H9 (cell line): ENCODE measurements at regions not wholly inside any gene's neighbourhood (a gene's known extent, or its start where the extent isn't known, plus 50 kb on each side); places are given as distances from the start of the nearest gene placed in this dataset.

Experiments
- DNase-seq: peaks from one replicate; pipeline ENCODE4 v3.0.0-alpha.2; 2017
- H2AFZ ChIP-seq: one replicate; pipeline ENCODE4 v1.6.1; 2013; ENCODE audit warnings: mild to moderate bottlenecking, low read length, control low read depth, moderate library complexity
- H2AK5ac ChIP-seq: 2 replicates; pipeline ENCODE4 v1.6.1; 2013; ENCODE audit warnings: low read length, control low read depth, mixed read lengths; ENCODE audit not compliant: insufficient read length
- H2BK120ac ChIP-seq: one replicate; pipeline ENCODE4 v1.6.1; 2013; ENCODE audit warnings: low read depth, mild to moderate bottlenecking, low read length, control low read depth, inconsistent platforms; ENCODE audit not compliant: poor library complexity, severe bottlenecking
- H2BK12ac ChIP-seq: 2 replicates; pipeline ENCODE4 v1.6.1; 2013; ENCODE audit warnings: low read length, control low read depth, mixed read lengths, low read depth; ENCODE audit not compliant: insufficient read length
- H2BK15ac ChIP-seq: 2 replicates; pipeline ENCODE4 v1.6.1; 2013; ENCODE audit warnings: low read depth, low read length, control low read depth
- H2BK20ac ChIP-seq: one replicate; pipeline ENCODE4 v1.6.1; 2013; ENCODE audit warnings: low read depth, mild to moderate bottlenecking, low read length, control low read depth, inconsistent platforms; ENCODE audit not compliant: poor library complexity, severe bottlenecking
- H2BK5ac ChIP-seq: 2 replicates; pipeline ENCODE4 v1.6.1; 2013; ENCODE audit warnings: low read length, control low read depth, mixed read lengths; ENCODE audit not compliant: insufficient read length
- H3K14ac ChIP-seq: 2 replicates; pipeline ENCODE4 v1.6.1; 2013; ENCODE audit warnings: low read length, control low read depth; ENCODE audit not compliant: insufficient read depth
- H3K18ac ChIP-seq: 2 replicates; pipeline ENCODE4 v1.6.1; 2013; ENCODE audit warnings: low read depth, mild to moderate bottlenecking, mixed read lengths, low read length, control low read depth; ENCODE audit not compliant: insufficient read length
- H3K23ac ChIP-seq: 2 replicates; pipeline ENCODE4 v1.6.1; 2013; ENCODE audit warnings: low read length, control low read depth, mixed read lengths, low read depth; ENCODE audit not compliant: insufficient read length
- H3K23me2 ChIP-seq: 2 replicates; pipeline ENCODE4 v1.6.1; 2013; ENCODE audit warnings: low read depth, mild to moderate bottlenecking, mixed read lengths, low read length, control low read depth; ENCODE audit not compliant: insufficient read length, poor library complexity, severe bottlenecking
- H3K27ac ChIP-seq: 2 replicates; pipeline ENCODE4 v1.5.1; 2013; ENCODE audit warnings: low read length, control low read depth, mixed read lengths, low read depth; ENCODE audit not compliant: insufficient read length
- H3K27me3 ChIP-seq: 2 replicates; pipeline ENCODE4 v1.6.1; 2013; ENCODE audit warnings: low read length, control low read depth, inconsistent platforms; ENCODE audit not compliant: insufficient read depth
- H3K4ac ChIP-seq: 2 replicates; pipeline ENCODE4 v1.6.1; 2013; ENCODE audit warnings: low read depth, mild to moderate bottlenecking, control low read depth, inconsistent platforms, low read length, moderate library complexity
- H3K4me1 ChIP-seq: 2 replicates; pipeline ENCODE4 v1.6.1; 2013; ENCODE audit warnings: low read length, control low read depth, inconsistent platforms; ENCODE audit not compliant: insufficient read depth
- H3K4me2 ChIP-seq: 2 replicates; pipeline ENCODE4 v1.6.1; 2013; ENCODE audit warnings: low read length, control low read depth, mixed read lengths; ENCODE audit not compliant: insufficient read length, insufficient read depth
- H3K56ac ChIP-seq: 2 replicates; pipeline ENCODE4 v1.6.1; 2013; ENCODE audit warnings: low read depth, mild to moderate bottlenecking, mixed read lengths, low read length, control low read depth; ENCODE audit not compliant: insufficient read length
- H3K79me1 ChIP-seq: 2 replicates; pipeline ENCODE4 v1.6.1; 2013; ENCODE audit warnings: low read depth, mild to moderate bottlenecking, moderate library complexity, low read length, control low read depth, inconsistent platforms; ENCODE audit not compliant: insufficient read depth, poor library complexity, severe bottlenecking
- H3K79me2 ChIP-seq: 2 replicates; pipeline ENCODE4 v1.6.1; 2013; ENCODE audit warnings: low read length, control low read depth, inconsistent platforms; ENCODE audit not compliant: insufficient read depth
- H3K9ac ChIP-seq: 2 replicates; pipeline ENCODE4 v1.6.1; 2013; ENCODE audit warnings: low read length, control low read depth, mixed read lengths; ENCODE audit not compliant: insufficient read length; ENCODE audit errors: extremely low read depth
- H3K9me3 ChIP-seq: one replicate; pipeline ENCODE4 v1.6.1; 2013; ENCODE audit warnings: low read depth, low read length, inconsistent platforms; ENCODE audit not compliant: control insufficient read depth
- H3T11ph ChIP-seq: one replicate; pipeline ENCODE4 v1.6.1; 2013; ENCODE audit warnings: mild to moderate bottlenecking, low read length, control low read depth, inconsistent platforms
- H4K20me1 ChIP-seq: one replicate; pipeline ENCODE4 v1.6.1; 2013; ENCODE audit not compliant: control insufficient read depth, insufficient read length, insufficient read depth
- H4K5ac ChIP-seq: 2 replicates; pipeline ENCODE4 v1.6.1; 2013; ENCODE audit warnings: low read depth, mild to moderate bottlenecking, mixed read lengths, low read length, control low read depth; ENCODE audit not compliant: insufficient read length
- H4K8ac ChIP-seq: replicated peaks from 2 replicates; pipeline ENCODE4 v1.6.1; 2013; ENCODE audit warnings: low read length, control low read depth, mixed read lengths, low read depth; ENCODE audit not compliant: insufficient read length
- H4K91ac ChIP-seq: 2 replicates; pipeline ENCODE4 v1.6.1; 2013; ENCODE audit warnings: low read depth, mild to moderate bottlenecking, moderate library complexity, mixed read lengths, low read length, control low read depth; ENCODE audit not compliant: insufficient read length
- H3K27ac Mint-ChIP-seq, 3 experiments: 2 replicates in 2 of 3; 3 replicates in 1 of 3; pipeline ENCODE4 v1.8.0; 2020 to 2021; ENCODE audit warnings: mixed read lengths in 3 of 3, mild to moderate bottlenecking in 1 of 3, moderate library complexity in 1 of 3
- H3K27me3 Mint-ChIP-seq: 2 replicates; pipeline ENCODE4 v1.8.0; 2021; ENCODE audit warnings: low read depth, mild to moderate bottlenecking, moderate library complexity, mixed read lengths
- H3K36me3 Mint-ChIP-seq, 3 experiments: 2 replicates in 2 of 3; 3 replicates in 1 of 3; pipeline ENCODE4 v1.8.0; 2020 to 2021; ENCODE audit warnings: low read depth in 3 of 3, mixed read lengths in 3 of 3; ENCODE audit not compliant: insufficient read depth in 1 of 3
- H3K4me1 Mint-ChIP-seq, 2 experiments: 2 replicates each; pipeline ENCODE4 v1.8.0; 2020; ENCODE audit warnings: mixed read lengths in 2 of 2
- H3K4me3 Mint-ChIP-seq, 2 experiments: 2 replicates in 1 of 2; 3 replicates in 1 of 2; pipeline ENCODE4 v1.8.0; 2020 to 2021; ENCODE audit warnings: mild to moderate bottlenecking in 2 of 2, mixed read lengths in 2 of 2, moderate library complexity in 1 of 2
- H3K9me3 Mint-ChIP-seq, 2 experiments: 2 replicates in 1 of 2; 3 replicates in 1 of 2; pipeline ENCODE4 v1.8.0; 2020; ENCODE audit warnings: mild to moderate bottlenecking in 2 of 2, mixed read lengths in 2 of 2, moderate library complexity in 1 of 2
- WGBS: extraction: QIAGEN DNeasy Blood & Tissue Kit; methylation state at CpG from one replicate; pipeline ENCODE4 v1.1.7; 2013; ENCODE audit warnings: missing lambda C conversion rate, low lambda C conversion rate, mixed read lengths; ENCODE audit not compliant: insufficient read length; ENCODE audit errors: extremely low coverage; 5-methylcytosine and 5-hydroxymethylcytosine counted together
- TF ChIP-seq, protein P1 (sequence below): fragments of 200-600 bp; sonication (generic); conservative IDR thresholded peaks from 3 replicates; pipeline ENCODE4 v1.8.0; 2021; ENCODE audit warnings: antibody characterized with exemption, mild to moderate bottlenecking

GRCh38 chr6:109901976-109902375 is 76.1 kb upstream of the GPR6 start:
- no peak overlapping the region for H3K23ac ChIP-seq
- H3K79me1 ChIP-seq: no peaks in the 10 kb centered on the region
- H2BK120ac ChIP-seq: no peak overlapping the region
- no peak overlapping the region for H3K4me2 ChIP-seq
- H3K9me3 ChIP-seq: no peaks in the 10 kb centered on the region
- no peak overlapping the region for H3K27ac ChIP-seq
- TF ChIP-seq, protein P1, sequence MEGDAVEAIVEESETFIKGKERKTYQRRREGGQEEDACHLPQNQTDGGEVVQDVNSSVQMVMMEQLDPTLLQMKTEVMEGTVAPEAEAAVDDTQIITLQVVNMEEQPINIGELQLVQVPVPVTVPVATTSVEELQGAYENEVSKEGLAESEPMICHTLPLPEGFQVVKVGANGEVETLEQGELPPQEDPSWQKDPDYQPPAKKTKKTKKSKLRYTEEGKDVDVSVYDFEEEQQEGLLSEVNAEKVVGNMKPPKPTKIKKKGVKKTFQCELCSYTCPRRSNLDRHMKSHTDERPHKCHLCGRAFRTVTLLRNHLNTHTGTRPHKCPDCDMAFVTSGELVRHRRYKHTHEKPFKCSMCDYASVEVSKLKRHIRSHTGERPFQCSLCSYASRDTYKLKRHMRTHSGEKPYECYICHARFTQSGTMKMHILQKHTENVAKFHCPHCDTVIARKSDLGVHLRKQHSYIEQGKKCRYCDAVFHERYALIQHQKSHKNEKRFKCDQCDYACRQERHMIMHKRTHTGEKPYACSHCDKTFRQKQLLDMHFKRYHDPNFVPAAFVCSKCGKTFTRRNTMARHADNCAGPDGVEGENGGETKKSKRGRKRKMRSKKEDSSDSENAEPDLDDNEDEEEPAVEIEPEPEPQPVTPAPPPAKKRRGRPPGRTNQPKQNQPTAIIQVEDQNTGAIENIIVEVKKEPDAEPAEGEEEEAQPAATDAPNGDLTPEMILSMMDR: no peak
- no CpG with 5 or more reads among the region's 2 CpGs for WGBS
- no peaks in the 10 kb centered on the region for H4K20me1 ChIP-seq
- no peaks in the 10 kb centered on the region for H3K23me2 ChIP-seq
- Mint-ChIP-seq H3K36me3 (peaks cover 0 to 2% (median 0%) of the 10 kb centered on the region in 3 experiments; a peak in 2 of 7 replicates), H3K4me3 (no peak overlapping the region), H3K9me3 (no peaks in the 10 kb centered on the region; a peak in 1 of 5 replicates), H3K27me3 (peaks cover 73% of the 10 kb centered on the region), H3K27ac (no peak overlapping the region), H3K4me1 (peaks cover 13 to 33% of the 10 kb centered on the region in 2 experiments)
- H2BK12ac ChIP-seq: no peak overlapping the region
- H2BK5ac ChIP-seq: no peak overlapping the region
- H3K4ac ChIP-seq: no peak overlapping the region
- no peak overlapping the region for H3K14ac ChIP-seq
- H2BK15ac ChIP-seq: no peak overlapping the region
- H3K18ac ChIP-seq: no peak overlapping the region
- no peak overlapping the region for H3K9ac ChIP-seq
- no peak overlapping the region for H3T11ph ChIP-seq
- H3K4me1 ChIP-seq: peaks cover 4% of the 10 kb centered on the region
- no peak overlapping the region for H4K8ac ChIP-seq
- no peak overlapping the region for H2AFZ ChIP-seq
- no peaks in the 10 kb centered on the region for H3K79me2 ChIP-seq
- H4K91ac ChIP-seq: no peak overlapping the region
- DNase-seq: no peak
- no peak overlapping the region for H4K5ac ChIP-seq
- no peak overlapping the region for H3K56ac ChIP-seq
- no peak overlapping the region for H2BK20ac ChIP-seq
- H2AK5ac ChIP-seq: no peak overlapping the region
- H3K27me3 ChIP-seq: no peaks in the 10 kb centered on the region
